GM12864 (cell line): ENCODE measurements at regions not wholly inside any gene's neighbourhood (a gene's known extent, or its start where the extent isn't known, plus 50 kb on each side); places are given as distances from the start of the nearest gene placed in this dataset.

Experiments
- DNase-seq: peaks from one replicate; pipeline ENCODE4 v3.0.0-alpha.2; 2011; ENCODE audit warnings: low read depth
- H3K4me3 ChIP-seq: 2 replicates; pipeline ENCODE4 v1.5.1; 2011; ENCODE audit warnings: mild to moderate bottlenecking, low read depth, low read length, control low read depth
- CTCF ChIP-seq: IDR thresholded peaks from 2 replicates; pipeline ENCODE4 v1.5.1; 2011; ENCODE audit warnings: low read depth, mild to moderate bottlenecking, moderate library complexity, low read length, control low read depth, inconsistent platforms; ENCODE audit errors: missing control alignments

- no peak for TF ChIP-seq CTCF
- no peak for DNase-seq
- no peak overlapping the region for H3K4me3 ChIP-seq
Measured at GRCh38 chr20:50367739-50368375, 142.3 kb upstream of the PTPN1 start.

GRCh38 chr20:50368386-50368785 lies 141.8 kb upstream of the PTPN1 start:
- H3K4me3 ChIP-seq = no peak overlapping the region
- DNase-seq = no peak
- TF ChIP-seq CTCF = no peak

- no peak for DNase-seq
Measured at GRCh38 chr20:50368813-50369224, 141.4 kb upstream of the PTPN1 start.

GRCh38 chr20:50369225-50370035 lies 140.8 kb upstream of the PTPN1 start:
- DNase-seq = no peak
- TF ChIP-seq CTCF = no peak
- no peak overlapping the region for H3K4me3 ChIP-seq

More at GRCh38 chr20:50368813-50369224, 141.4 kb upstream of the PTPN1 start:
- TF ChIP-seq CTCF = no peak
- H3K4me3 ChIP-seq = no peak overlapping the region

GRCh38 chr20:50370036-50370566 lies 140.1 kb upstream of the PTPN1 start:
- TF ChIP-seq CTCF = no peak

GRCh38 chr20:50371878-50372769 lies 138.1 kb upstream of the PTPN1 start:
- H3K4me3 ChIP-seq = no peak overlapping the region
- no peak for TF ChIP-seq CTCF
- no peak for DNase-seq

More at GRCh38 chr20:50370036-50370566, 140.1 kb upstream of the PTPN1 start:
- H3K4me3 ChIP-seq = no peak overlapping the region
- no peak for DNase-seq
